PC-3 (cell line): ENCODE measurements at regions not wholly inside any gene's neighbourhood (a gene's known extent, or its start where the extent isn't known, plus 50 kb on each side); places are given as distances from the start of the nearest gene placed in this dataset.

Source experiments
- ATAC-seq: fragments of 200-7000 bp; cut with Tn5 transposase; 2 replicates; pipeline ENCODE4 v1.9.1; 2020; ENCODE audit warnings: mild to moderate bottlenecking, moderate library complexity
- BruUV-seq: library from RNA; stranded (reverse); fragments of 400-500 nt; replicated peaks from 2 replicates; lab custom pipeline; 2021; lab: Mats Ljungman, UMichigan
- CTCF ChIA-PET: fragments of 300-600 bp; sonication (Branson Sonifier 250); formaldehyde crosslinking; loops from one replicate; lab custom pipeline; 2022; ENCODE audit warnings: antibody characterized with exemption; lab: Charles Lee
- POLR2A ChIA-PET: fragments of 300-600 bp; sonication (Branson Sonifier 250); formaldehyde crosslinking; loops from one replicate; lab custom pipeline; 2022; ENCODE audit warnings: antibody characterized with exemption; ENCODE audit not compliant: unreplicated experiment; lab: Charles Lee
- DNase-seq: peaks from one replicate; pipeline ENCODE4 v3.0.0-alpha.2; 2015
- H2AFZ ChIP-seq: fragments of 300-600 bp; sonication (generic); 2 replicates; pipeline ENCODE4 v1.6.0; 2016; ENCODE audit warnings: antibody characterized with exemption, low read length
- H3F3A ChIP-seq: fragments of 300-600 bp; sonication (generic); one replicate; pipeline ENCODE4 v1.6.0; 2017; ENCODE audit warnings: antibody characterized with exemption, low read length, control low read depth, mild to moderate bottlenecking; ENCODE audit not compliant: unreplicated experiment
- H3K27ac ChIP-seq: fragments of 300-600 bp; sonication (generic); 2 replicates; pipeline ENCODE4 v1.5.1; 2016; ENCODE audit warnings: mild to moderate bottlenecking, low read length
- H3K27me3 ChIP-seq: fragments of 300-600 bp; sonication (generic); 2 replicates; pipeline ENCODE4 v1.6.1; 2016; ENCODE audit warnings: low read length, mixed read lengths
- H3K36me3 ChIP-seq: fragments of 300-600 bp; sonication (generic); 2 replicates; pipeline ENCODE4 v1.6.1; 2016; ENCODE audit warnings: low read depth, mixed run types, low read length, mixed read lengths
- H3K4me1 ChIP-seq: fragments of 300-600 bp; sonication (generic); 2 replicates; pipeline ENCODE4 v1.5.1; 2016; ENCODE audit warnings: low read length; ENCODE audit not compliant: insufficient read depth
- H3K4me2 ChIP-seq: fragments of 300-600 bp; sonication (generic); 2 replicates; pipeline ENCODE4 v1.6.0; 2016; ENCODE audit warnings: low read length
- H3K4me3 ChIP-seq: fragments of 300-600 bp; sonication (generic); 2 replicates; pipeline ENCODE4 v1.5.1; 2016; ENCODE audit warnings: mild to moderate bottlenecking, low read length, mixed read lengths
- H3K79me2 ChIP-seq: fragments of 300-600 bp; sonication (generic); 2 replicates; pipeline ENCODE4 v1.6.1; 2017; ENCODE audit warnings: low read length, mixed read lengths
- H3K9ac ChIP-seq: fragments of 300-600 bp; sonication (generic); 2 replicates; pipeline ENCODE4 v1.6.0; 2016; ENCODE audit warnings: mild to moderate bottlenecking, low read length
- H3K9me2 ChIP-seq: fragments of 300-600 bp; sonication (generic); replicated peaks from 2 replicates; pipeline ENCODE4 v1.6.1; 2016; ENCODE audit warnings: mixed run types, low read length, mixed read lengths
- H3K9me3 ChIP-seq: fragments of 300-600 bp; sonication (generic); 2 replicates; pipeline ENCODE4 v1.6.1; 2016; ENCODE audit warnings: low read length, mixed read lengths
- H4K20me1 ChIP-seq: fragments of 300-600 bp; sonication (generic); 2 replicates; pipeline ENCODE4 v1.6.1; 2016; ENCODE audit warnings: low read length, mixed read lengths
- EZH2 ChIP-seq: fragments of 300-600 bp; sonication (generic); IDR thresholded peaks from one replicate; pipeline ENCODE4 v1.6.1; 2017; ENCODE audit warnings: antibody characterized with exemption, mild to moderate bottlenecking, low read length; ENCODE audit not compliant: unreplicated experiment
- EZH2phosphoT487 ChIP-seq: fragments of 300-600 bp; sonication (generic); IDR thresholded peaks from 2 replicates; pipeline ENCODE4 v1.6.1; 2018; ENCODE audit warnings: mild to moderate bottlenecking, antibody characterized with exemption, low read length, borderline replicate concordance
- intact Hi-C: fragments of 100-400 bp; cut with micrococcal nuclease; formaldehyde crosslinking; loops from 2 replicates; pipeline ENCODE4 v1.9.0; 2023
- TF ChIP-seq, protein P1 (sequence below): fragments of 300-600 bp; sonication (generic); conservative IDR thresholded peaks from 2 replicates; pipeline ENCODE4 v1.5.1; 2017; ENCODE audit warnings: antibody characterized with exemption, low read depth, mild to moderate bottlenecking, low read length

- no peaks in the 10 kb centered on the region for H3K27me3 ChIP-seq
- ChIA-PET CTCF (no interaction called here), POLR2A (interaction anchor here (0.6 kb wide), 1 partner anchor 34 kb away, joined by 3 read pairs; no protein-coding TSS in a partner anchor)
- no peaks in the 10 kb centered on the region for H3K9me3 ChIP-seq
- no peak for DNase-seq
- intact Hi-C loops = no loop called here
- no peak overlapping the region for H2AFZ ChIP-seq
- no peak for ATAC-seq
- no TSS peak for BruUV-seq
- H3K4me1 ChIP-seq = no peaks in the 10 kb centered on the region
- H3K27ac ChIP-seq = no peak overlapping the region
- TF ChIP-seq, protein P1, sequence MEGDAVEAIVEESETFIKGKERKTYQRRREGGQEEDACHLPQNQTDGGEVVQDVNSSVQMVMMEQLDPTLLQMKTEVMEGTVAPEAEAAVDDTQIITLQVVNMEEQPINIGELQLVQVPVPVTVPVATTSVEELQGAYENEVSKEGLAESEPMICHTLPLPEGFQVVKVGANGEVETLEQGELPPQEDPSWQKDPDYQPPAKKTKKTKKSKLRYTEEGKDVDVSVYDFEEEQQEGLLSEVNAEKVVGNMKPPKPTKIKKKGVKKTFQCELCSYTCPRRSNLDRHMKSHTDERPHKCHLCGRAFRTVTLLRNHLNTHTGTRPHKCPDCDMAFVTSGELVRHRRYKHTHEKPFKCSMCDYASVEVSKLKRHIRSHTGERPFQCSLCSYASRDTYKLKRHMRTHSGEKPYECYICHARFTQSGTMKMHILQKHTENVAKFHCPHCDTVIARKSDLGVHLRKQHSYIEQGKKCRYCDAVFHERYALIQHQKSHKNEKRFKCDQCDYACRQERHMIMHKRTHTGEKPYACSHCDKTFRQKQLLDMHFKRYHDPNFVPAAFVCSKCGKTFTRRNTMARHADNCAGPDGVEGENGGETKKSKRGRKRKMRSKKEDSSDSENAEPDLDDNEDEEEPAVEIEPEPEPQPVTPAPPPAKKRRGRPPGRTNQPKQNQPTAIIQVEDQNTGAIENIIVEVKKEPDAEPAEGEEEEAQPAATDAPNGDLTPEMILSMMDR = no peak
- no peak for TF ChIP-seq EZH2
- no peak for TF ChIP-seq EZH2phosphoT487
- H3K4me3 ChIP-seq = no peak overlapping the region
- H3K9ac ChIP-seq = no peak overlapping the region
- H3K36me3 ChIP-seq = no peaks in the 10 kb centered on the region
- no peaks in the 10 kb centered on the region for H3F3A ChIP-seq
- no peaks in the 10 kb centered on the region for H3K79me2 ChIP-seq
- H4K20me1 ChIP-seq = no peaks in the 10 kb centered on the region
- no peak overlapping the region for H3K4me2 ChIP-seq
- H3K9me2 ChIP-seq = no peaks in the 10 kb centered on the region
Measured at GRCh38 chr3:157956176-157956575, 150.0 kb downstream of the SHOX2 start.

- no TSS peak for BruUV-seq
- POLR2A ChIA-PET = no interaction called here
- Histone ChIP-seq H3K9me3 (no peaks in the 10 kb centered on the region), H3K27ac (no peak overlapping the region), H3K36me3 (no peaks in the 10 kb centered on the region), H4K20me1 (no peaks in the 10 kb centered on the region), H3K27me3 (no peaks in the 10 kb centered on the region), H3K79me2 (no peaks in the 10 kb centered on the region), H2AFZ (no peak overlapping the region), H3F3A (no peaks in the 10 kb centered on the region), H3K4me2 (no peak overlapping the region), H3K9me2 (no peaks in the 10 kb centered on the region), H3K4me3 (no peak overlapping the region), H3K9ac (no peak overlapping the region), H3K4me1 (no peaks in the 10 kb centered on the region)
- TF ChIP-seq, protein P1 = no peak
- TF ChIP-seq EZH2 = no peak
- no peak for TF ChIP-seq EZH2phosphoT487
- intact Hi-C loops = no loop called here
- ATAC-seq (no peak), DNase-seq (no peak)
- CTCF ChIA-PET = no interaction called here
Measured at GRCh38 chr3:157953565-157953964, 152.7 kb downstream of the SHOX2 start.

DNA sequence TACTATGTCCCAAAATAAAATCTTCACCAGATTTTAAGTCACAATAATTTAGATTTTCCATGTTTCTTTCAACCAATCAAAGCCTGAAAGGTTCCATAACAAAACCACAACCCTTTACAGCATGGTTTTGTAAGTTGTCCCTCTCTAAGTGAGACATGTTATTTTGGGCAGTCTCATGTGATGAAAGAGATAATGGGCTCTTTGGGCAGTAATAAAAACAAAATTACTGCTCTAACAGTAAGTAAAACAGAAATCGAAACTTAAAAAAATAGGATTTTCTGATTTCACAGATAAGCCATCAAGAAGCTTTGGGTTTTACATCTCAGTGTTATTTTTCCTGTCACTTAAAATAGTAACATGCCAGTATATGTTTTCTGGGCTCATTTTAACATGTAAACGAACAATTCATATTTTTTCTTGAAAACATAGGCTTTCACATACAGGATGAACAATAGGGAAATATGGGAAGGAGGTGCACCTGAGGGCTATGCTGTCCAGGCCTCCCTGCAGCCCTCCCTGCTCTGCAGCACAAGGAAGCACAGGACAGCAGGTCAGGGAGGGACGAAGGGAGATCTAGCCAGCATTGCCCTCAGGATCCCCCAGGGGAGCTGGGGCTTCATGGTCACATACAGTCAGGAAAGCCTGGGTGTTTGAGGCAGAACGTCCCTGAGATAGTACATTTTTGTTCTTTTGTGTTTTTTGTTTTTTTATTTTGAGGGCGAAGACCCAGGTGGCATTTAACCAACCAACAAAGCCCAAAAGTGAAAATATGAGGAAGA lies 157.4 kb downstream of the SHOX2 start:
- H3K27ac ChIP-seq = no peak overlapping the region
- H3K4me1 ChIP-seq = no peaks in the 10 kb centered on the region
- BruUV-seq = no TSS peak
- DNase-seq = no peak
- H3K4me3 ChIP-seq = no peak overlapping the region
- no peak overlapping the region for H3K9ac ChIP-seq
- no peak for ATAC-seq
- intact Hi-C loops = no loop called here
- no peaks in the 10 kb centered on the region for H4K20me1 ChIP-seq
- TF ChIP-seq, protein P1 = no peak
- no peak for TF ChIP-seq EZH2
- TF ChIP-seq EZH2phosphoT487 = no peak
- no peak overlapping the region for H2AFZ ChIP-seq
- H3K4me2 ChIP-seq = no peak overlapping the region
- H3F3A ChIP-seq = no peaks in the 10 kb centered on the region
- H3K36me3 ChIP-seq = no peaks in the 10 kb centered on the region
- no peaks in the 10 kb centered on the region for H3K9me2 ChIP-seq
- H3K9me3 ChIP-seq = no peaks in the 10 kb centered on the region
- POLR2A ChIA-PET = interaction anchor here (0.6 kb wide), 1 partner anchor 331 kb away, joined by 14 read pairs; no protein-coding TSS in a partner anchor
- H3K79me2 ChIP-seq = no peaks in the 10 kb centered on the region
- no peaks in the 10 kb centered on the region for H3K27me3 ChIP-seq
- CTCF ChIA-PET = no interaction called here
